ENCODE measurements at regions not wholly inside any gene's neighbourhood (a gene's known extent, or its start where the extent isn't known, plus 50 kb on each side); places are given as distances from the start of the nearest gene placed in this dataset.

- Histone ChIP-seq H3K23ac (ENCODE audit: insufficient read length) (no peak overlapping the region), H3K18ac (ENCODE audit: extremely low read depth, low read length) (no peak overlapping the region), H2BK5ac (ENCODE audit: low read depth, low read length) (no peak overlapping the region), H3K4me2 (ENCODE audit: insufficient read depth in 1 of 2, low read depth in 2 of 2, low read length in 2 of 2) (no peak overlapping the region), H3K56ac (replicated peaks; ENCODE audit: insufficient read length, low read depth, low read length) (no peak overlapping the region), H2BK15ac (ENCODE audit: low read length) (0 out of 2 replicates have a peak overlapping the region, but pooled peaks have one; percentile 53), H4K91ac (replicated peaks; ENCODE audit: insufficient read length, low read length) (no peak overlapping the region), H3K14ac (ENCODE audit: insufficient read length) (no peak overlapping the region), H3K79me1 (ENCODE audit: low read depth, low read length) (no peaks in the 10 kb centered on the region), H4K20me1 (replicated peaks in 1 of 2; ENCODE audit: control insufficient read depth in 1 of 2, insufficient read depth in 2 of 2, low read length in 2 of 2) (no peaks in the 10 kb centered on the region), H3K9me3 (ENCODE audit: insufficient read depth in 2 of 2, low read depth in 1 of 2, low read length in 1 of 2) (no peaks in the 10 kb centered on the region), H3K27me3 (replicated peaks in 1 of 4; ENCODE audit: control insufficient read depth in 3 of 4, extremely low read depth in 1 of 4, insufficient read depth in 3 of 4, low read length in 3 of 4) (no peaks in the 10 kb centered on the region), H3K27ac (ENCODE audit: low read depth, low read length) (no peak overlapping the region), H4K5ac (ENCODE audit: insufficient read length, low read depth, low read length) (no peak overlapping the region), H3K4me1 (replicated peaks in 1 of 4; ENCODE audit: control insufficient read depth in 3 of 4, insufficient read depth in 4 of 4, low read length in 3 of 4) (peaks cover 0 to 3% (median 0%) of the 10 kb centered on the region in 4 experiments; a peak in 1 of 7 replicates), H2BK20ac (ENCODE audit: low read length) (no peak overlapping the region), H3K23me2 (ENCODE audit: low read depth, low read length) (no peaks in the 10 kb centered on the region), H3K36me3 (ENCODE audit: control insufficient read depth in 2 of 4, insufficient read depth in 4 of 4, low read length in 3 of 4) (no peaks in the 10 kb centered on the region), H2BK12ac (ENCODE audit: low read depth, low read length) (no peak overlapping the region), H2AK5ac (ENCODE audit: low read depth, low read length) (no peak overlapping the region), H4K8ac (ENCODE audit: extremely low read depth, insufficient read depth, low read length) (no peak overlapping the region), H3K79me2 (ENCODE audit: control insufficient read depth in 1 of 2, insufficient read depth in 2 of 2, low read length in 2 of 2) (no peaks in the 10 kb centered on the region), H3K4me3 (ENCODE audit: extremely low read depth in 1 of 4, insufficient read depth in 2 of 4, low read depth in 3 of 4, low read length in 4 of 4) (no peak overlapping the region), H2AFZ (ENCODE audit: low read length) (no peak overlapping the region), H2BK120ac (replicated peaks; ENCODE audit: low read depth, low read length) (no peak overlapping the region), H3K9ac (replicated peaks in 1 of 4; ENCODE audit: extremely low read depth in 1 of 4, low read depth in 3 of 4, low read length in 3 of 4) (no peak overlapping the region), H3K4ac (replicated peaks; ENCODE audit: insufficient read length, low read depth, low read length) (no peak overlapping the region)
- FAIRE-seq (no peak), DNase-seq (ENCODE audit: low read depth in 1 of 2, low spot score in 2 of 2) (peak in 1 of 2 experiments; percentile 35)
- ChIA-PET CTCF (ENCODE audit: partially characterized antibody) (interaction anchor here (1.3 to 4.4 kb wide), 4 partner anchors 20 to 228 kb away, joined by 3 to 26 read pairs (median 3); no protein-coding TSS in a partner anchor), POLR2A (ENCODE audit: partially characterized antibody) (no interaction called here)
- WGBS, 2 experiments (ENCODE audit: extremely low coverage in 1 of 2, insufficient coverage in 1 of 2, insufficient read length in 1 of 2, insufficient replicate concordance in 2 of 2, low coverage in 1 of 2, low lambda C conversion rate in 2 of 2, missing lambda C conversion rate in 1 of 2), result 90% methylated on average over 17 of the region's 17 CpGs; no CpG with 5 or more reads in 1 of the 2 experiments
- TF ChIP-seq YY1 (IDR thresholded peaks at IDR 0.05; ENCODE audit: low read depth, low read length) (no peak), FOSL1 (IDR thresholded peaks at IDR 0.05; ENCODE audit: insufficient read depth, low read depth, low read length) (no peak), KDM5A (IDR thresholded peaks at IDR 0.05; ENCODE audit: low read length) (no peak), TCF12 (IDR thresholded peaks at IDR 0.05; ENCODE audit: low read depth, low read length) (no peak), RFX5 (IDR thresholded peaks at IDR 0.05; ENCODE audit: borderline replicate concordance, low read depth, low read length) (no peak), SP1 (IDR thresholded peaks at IDR 0.05; ENCODE audit: low read depth, low read length) (no peak), ATF2 (IDR thresholded peaks at IDR 0.05; ENCODE audit: low read length) (no peak)
Measured at GRCh38 chr11:134847083-134847715, 435.2 kb upstream of the B3GAT1 start.
